OCI-LY7 (cell line): ENCODE measurements at regions not wholly inside any gene's neighbourhood (a gene's known extent, or its start where the extent isn't known, plus 50 kb on each side); places are given as distances from the start of the nearest gene placed in this dataset.

Experiments used
- EZH2phosphoT487 ChIP-seq: fragments of 200-600 bp; sonication (generic); IDR thresholded peaks from 2 replicates; pipeline ENCODE4 v1.6.1; 2018; ENCODE audit warnings: low read depth, borderline replicate concordance, mild to moderate bottlenecking, mixed run types, antibody characterized with exemption, low read length, moderate library complexity, mixed read lengths
- TF ChIP-seq, protein P1 (sequence below): fragments of 200-600 bp; sonication (generic); conservative IDR thresholded peaks from 2 replicates; pipeline ENCODE4 v1.5.1; 2014; ENCODE audit warnings: mild to moderate bottlenecking, antibody characterized with exemption, low read length, moderate library complexity, mixed read lengths

DNA sequence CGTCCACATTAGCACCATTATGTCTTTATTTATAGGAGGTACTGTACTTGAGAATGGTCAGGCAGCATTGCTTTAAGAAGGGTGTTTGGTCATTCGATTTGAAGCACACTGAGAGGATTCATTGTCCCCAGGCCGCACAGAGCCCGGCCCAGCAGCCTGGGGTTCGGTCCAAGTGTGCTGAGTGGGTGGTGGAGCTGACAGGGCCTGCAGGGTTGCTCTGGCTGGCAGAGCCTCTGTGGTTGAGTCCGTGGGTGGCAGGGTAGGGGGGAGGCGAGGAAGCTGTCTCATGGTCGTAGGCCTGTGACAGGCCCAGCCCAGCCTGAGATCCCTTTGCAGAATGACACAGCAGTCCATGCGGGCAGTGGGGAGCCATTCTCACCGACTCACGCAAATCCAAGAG, 227.7 kb upstream of the TOPAZ1 start:
- TF ChIP-seq, protein P1, sequence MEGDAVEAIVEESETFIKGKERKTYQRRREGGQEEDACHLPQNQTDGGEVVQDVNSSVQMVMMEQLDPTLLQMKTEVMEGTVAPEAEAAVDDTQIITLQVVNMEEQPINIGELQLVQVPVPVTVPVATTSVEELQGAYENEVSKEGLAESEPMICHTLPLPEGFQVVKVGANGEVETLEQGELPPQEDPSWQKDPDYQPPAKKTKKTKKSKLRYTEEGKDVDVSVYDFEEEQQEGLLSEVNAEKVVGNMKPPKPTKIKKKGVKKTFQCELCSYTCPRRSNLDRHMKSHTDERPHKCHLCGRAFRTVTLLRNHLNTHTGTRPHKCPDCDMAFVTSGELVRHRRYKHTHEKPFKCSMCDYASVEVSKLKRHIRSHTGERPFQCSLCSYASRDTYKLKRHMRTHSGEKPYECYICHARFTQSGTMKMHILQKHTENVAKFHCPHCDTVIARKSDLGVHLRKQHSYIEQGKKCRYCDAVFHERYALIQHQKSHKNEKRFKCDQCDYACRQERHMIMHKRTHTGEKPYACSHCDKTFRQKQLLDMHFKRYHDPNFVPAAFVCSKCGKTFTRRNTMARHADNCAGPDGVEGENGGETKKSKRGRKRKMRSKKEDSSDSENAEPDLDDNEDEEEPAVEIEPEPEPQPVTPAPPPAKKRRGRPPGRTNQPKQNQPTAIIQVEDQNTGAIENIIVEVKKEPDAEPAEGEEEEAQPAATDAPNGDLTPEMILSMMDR, result no peak
- TF ChIP-seq EZH2phosphoT487, result no peak
